Right renal cortex interstitium (tissue), 3 donors: ENCODE measurements at regions not wholly inside any gene's neighbourhood (a gene's known extent, or its start where the extent isn't known, plus 50 kb on each side); places are given as distances from the start of the nearest gene placed in this dataset.

ENCODE experiments used
- DNase-seq, 3 donors: peaks; one replicate each; pipeline ENCODE4 v3.0.0-alpha.2; 2013; ENCODE audit warnings: low read depth in 3 of 3, low spot score in 2 of 3

GRCh38 chr13:111039735-111040134 is 75.4 kb upstream of the ARHGEF7 start:
- no peak for DNase-seq

- DNase-seq = no peak
These were observed 76.2 kb upstream of the ARHGEF7 start for GRCh38 chr13:111038887-111039286.

- no peak for DNase-seq
These were observed 77.2 kb upstream of the ARHGEF7 start for GRCh38 chr13:111037927-111038326.

GRCh38 chr13:111036665-111037064 is 78.4 kb upstream of the ARHGEF7 start:
- DNase-seq = no peak

GRCh38 chr13:111035861-111036260 is 79.2 kb upstream of the ARHGEF7 start:
- no peak for DNase-seq

GRCh38 chr13:111034811-111035210 is 80.3 kb upstream of the ARHGEF7 start:
- DNase-seq = no peak

GRCh38 chr13:111033172-111034130 is 81.7 kb upstream of the ARHGEF7 start:
- no peak for DNase-seq

- DNase-seq = no peak
These were observed 83.6 kb upstream of the ARHGEF7 start for GRCh38 chr13:111031531-111031961.

- DNase-seq = no peak
These were observed 85.0 kb upstream of the ARHGEF7 start for GRCh38 chr13:111029957-111030609.

GRCh38 chr13:111027458-111028439 is 87.4 kb upstream of the ARHGEF7 start:
- no peak for DNase-seq

GRCh38 chr13:111025310-111025709 is 89.8 kb upstream of the ARHGEF7 start:
- DNase-seq = no peak

- DNase-seq = no peak
These were observed 92.2 kb upstream of the ARHGEF7 start for GRCh38 chr13:111022886-111023285.

- DNase-seq = no peak
These were observed 92.9 kb upstream of the ARHGEF7 start for GRCh38 chr13:111022241-111022640.

- DNase-seq = no peak
These were observed 93.8 kb upstream of the ARHGEF7 start for GRCh38 chr13:111021270-111021669.

GRCh38 chr13:111020546-111020945 is 94.6 kb upstream of the ARHGEF7 start:
- DNase-seq = no peak

GRCh38 chr13:111020021-111020420 is 95.1 kb upstream of the ARHGEF7 start:
- DNase-seq = no peak

GRCh38 chr13:111017755-111018459 is 97.2 kb upstream of the ARHGEF7 start:
- DNase-seq = no peak

GRCh38 chr13:111013196-111013595 is 98.3 kb upstream of the ANKRD10 start:
- DNase-seq = no peak

- no peak for DNase-seq
These were observed 97.0 kb upstream of the ANKRD10 start for GRCh38 chr13:111011899-111012298.

GRCh38 chr13:111008351-111008750 is 93.5 kb upstream of the ANKRD10 start:
- DNase-seq = no peak
